ENCODE measurements at regions not wholly inside any gene's neighbourhood (a gene's known extent, or its start where the extent isn't known, plus 50 kb on each side); places are given as distances from the start of the nearest gene placed in this dataset.

DNA sequence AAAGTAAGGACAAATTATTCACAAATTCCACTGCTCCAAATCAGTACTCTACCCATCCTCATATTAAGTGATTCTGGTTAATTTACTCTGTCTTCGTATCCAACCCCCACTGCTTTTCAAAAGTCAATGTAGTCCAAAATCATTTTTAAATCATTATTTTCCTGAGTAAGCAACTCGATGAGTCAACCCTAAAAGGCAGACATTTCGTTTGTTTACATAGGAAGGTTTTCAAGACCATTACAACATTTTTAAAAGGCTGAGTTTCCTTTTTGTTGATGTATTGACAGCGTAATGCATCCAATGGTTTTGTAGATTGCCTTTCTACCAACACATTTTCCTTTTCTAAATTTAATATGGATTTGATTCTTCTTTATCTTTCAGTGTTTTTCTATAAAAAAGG is 523.0 kb upstream of the ANKRD30A start:
- WGBS (ENCODE audit: insufficient coverage), result no CpG with 5 or more reads among the region's 4 CpGs

GRCh38 chr10:36597756-36598320 is 527.6 kb upstream of the ANKRD30A start:
- Histone ChIP-seq H4K20me1 (ENCODE audit: control insufficient read depth, insufficient read depth, low read length, poor library complexity, severe bottlenecking) (no peaks in the 10 kb centered on the region), H3K9ac (ENCODE audit: low read length) (no peak overlapping the region), H3K27ac (ENCODE audit: low read length in 2 of 2) (no peak overlapping the region), H2AFZ (ENCODE audit: insufficient read depth, low read depth, low read length, poor library complexity, severe bottlenecking) (no peak overlapping the region), H3K36me3 (replicated peaks in 1 of 2; ENCODE audit: control extremely low read depth in 1 of 2, control insufficient read depth in 1 of 2, extremely low read depth in 1 of 2, insufficient read depth in 2 of 2, low read length in 1 of 2) (no peaks in the 10 kb centered on the region), H3K9me3 (ENCODE audit: control extremely low read depth in 1 of 3, control insufficient read depth in 2 of 3, insufficient read depth in 1 of 3, low read length in 2 of 3) (no peaks in the 10 kb centered on the region), H3K79me2 (ENCODE audit: control insufficient read depth, insufficient read depth, low read length) (no peaks in the 10 kb centered on the region), H3K4me3 (ENCODE audit: control extremely low read depth in 1 of 5, extremely low read depth in 1 of 5, insufficient read depth in 1 of 5, low read depth in 2 of 5, low read length in 4 of 5) (no peak overlapping the region), H3K27me3 (replicated peaks in 1 of 4; ENCODE audit: control extremely low read depth in 1 of 4, control insufficient read depth in 3 of 4, insufficient read depth in 4 of 4, low read length in 3 of 4) (no peaks in the 10 kb centered on the region), H3K4me2 (replicated peaks; ENCODE audit: low read depth, low read length, poor library complexity, severe bottlenecking) (no peak overlapping the region), H3K4me1 (ENCODE audit: control insufficient read depth in 2 of 2, insufficient read depth in 2 of 2, low read length in 2 of 2) (no peaks in the 10 kb centered on the region)
- ATAC-seq (ENCODE audit: low read depth) (no peak), DNase-seq (no peak)
- no peak overlapping the region for H3K4me3 Mint-ChIP-seq
- intact Hi-C loops (cut with micrococcal nuclease), result no loop called here
- no peaks in the 10 kb centered on the region for H3K9me3 Mint-ChIP-seq (ENCODE audit: insufficient read depth)
- H3K27ac Mint-ChIP-seq, result no peak overlapping the region
- CTCF ChIA-PET, result no interaction called here
- no peaks in the 10 kb centered on the region for H3K4me1 Mint-ChIP-seq
- no peak for TF ChIP-seq EZH2 (IDR thresholded peaks at IDR 0.05; ENCODE audit: borderline replicate concordance, insufficient read depth, low read depth, low read length, poor library complexity, severe bottlenecking)
- TF ChIP-seq, protein P1, sequence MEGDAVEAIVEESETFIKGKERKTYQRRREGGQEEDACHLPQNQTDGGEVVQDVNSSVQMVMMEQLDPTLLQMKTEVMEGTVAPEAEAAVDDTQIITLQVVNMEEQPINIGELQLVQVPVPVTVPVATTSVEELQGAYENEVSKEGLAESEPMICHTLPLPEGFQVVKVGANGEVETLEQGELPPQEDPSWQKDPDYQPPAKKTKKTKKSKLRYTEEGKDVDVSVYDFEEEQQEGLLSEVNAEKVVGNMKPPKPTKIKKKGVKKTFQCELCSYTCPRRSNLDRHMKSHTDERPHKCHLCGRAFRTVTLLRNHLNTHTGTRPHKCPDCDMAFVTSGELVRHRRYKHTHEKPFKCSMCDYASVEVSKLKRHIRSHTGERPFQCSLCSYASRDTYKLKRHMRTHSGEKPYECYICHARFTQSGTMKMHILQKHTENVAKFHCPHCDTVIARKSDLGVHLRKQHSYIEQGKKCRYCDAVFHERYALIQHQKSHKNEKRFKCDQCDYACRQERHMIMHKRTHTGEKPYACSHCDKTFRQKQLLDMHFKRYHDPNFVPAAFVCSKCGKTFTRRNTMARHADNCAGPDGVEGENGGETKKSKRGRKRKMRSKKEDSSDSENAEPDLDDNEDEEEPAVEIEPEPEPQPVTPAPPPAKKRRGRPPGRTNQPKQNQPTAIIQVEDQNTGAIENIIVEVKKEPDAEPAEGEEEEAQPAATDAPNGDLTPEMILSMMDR (IDR thresholded peaks at IDR 0.05), result no peak
- WGBS (ENCODE audit: insufficient coverage), result 61% methylated on average over 2 of the region's 3 CpGs
- POLR2A ChIA-PET, result no interaction called here
- peaks cover 3% of the 10 kb centered on the region for H3K27me3 Mint-ChIP-seq

More for the DNA sequence above, 523.0 kb upstream of the ANKRD30A start:
- Mint-ChIP-seq H3K27ac (no peak overlapping the region), H3K9me3 (ENCODE audit: insufficient read depth) (no peaks in the 10 kb centered on the region), H3K4me3 (no peak overlapping the region), H3K27me3 (peaks cover 3% of the 10 kb centered on the region), H3K4me1 (no peaks in the 10 kb centered on the region)
- TF ChIP-seq, protein P1 (IDR thresholded peaks at IDR 0.05), result no peak
- TF ChIP-seq EZH2 (IDR thresholded peaks at IDR 0.05; ENCODE audit: borderline replicate concordance, insufficient read depth, low read depth, low read length, poor library complexity, severe bottlenecking), result no peak
- no peak for ATAC-seq (ENCODE audit: low read depth)
- POLR2A ChIA-PET, result no interaction called here
- Histone ChIP-seq H3K9me3 (ENCODE audit: control extremely low read depth in 1 of 3, control insufficient read depth in 2 of 3, insufficient read depth in 1 of 3, low read length in 2 of 3) (peaks cover 0 to 2% (median 0%) of the 10 kb centered on the region in 3 donors), H4K20me1 (ENCODE audit: control insufficient read depth, insufficient read depth, low read length, poor library complexity, severe bottlenecking) (no peaks in the 10 kb centered on the region), H2AFZ (ENCODE audit: insufficient read depth, low read depth, low read length, poor library complexity, severe bottlenecking) (no peak overlapping the region), H3K4me1 (ENCODE audit: control insufficient read depth in 2 of 2, insufficient read depth in 2 of 2, low read length in 2 of 2) (no peaks in the 10 kb centered on the region), H3K36me3 (replicated peaks in 1 of 2; ENCODE audit: control extremely low read depth in 1 of 2, control insufficient read depth in 1 of 2, extremely low read depth in 1 of 2, insufficient read depth in 2 of 2, low read length in 1 of 2) (no peaks in the 10 kb centered on the region), H3K79me2 (ENCODE audit: control insufficient read depth, insufficient read depth, low read length) (no peaks in the 10 kb centered on the region), H3K4me2 (replicated peaks; ENCODE audit: low read depth, low read length, poor library complexity, severe bottlenecking) (no peak overlapping the region), H3K9ac (ENCODE audit: low read length) (no peak overlapping the region), H3K27ac (ENCODE audit: low read length in 2 of 2) (no peak overlapping the region), H3K4me3 (ENCODE audit: control extremely low read depth in 1 of 5, extremely low read depth in 1 of 5, insufficient read depth in 1 of 5, low read depth in 2 of 5, low read length in 4 of 5) (no peak overlapping the region), H3K27me3 (replicated peaks in 1 of 4; ENCODE audit: control extremely low read depth in 1 of 4, control insufficient read depth in 3 of 4, insufficient read depth in 4 of 4, low read length in 3 of 4) (no peaks in the 10 kb centered on the region)
- DNase-seq, result no peak
- CTCF ChIA-PET, result no interaction called here
- intact Hi-C loops (cut with micrococcal nuclease), result no loop called here

All from B cell (primary cell).